ENCODE measurements at regions not wholly inside any gene's neighbourhood (a gene's known extent, or its start where the extent isn't known, plus 50 kb on each side); places are given as distances from the start of the nearest gene placed in this dataset.

DNA sequence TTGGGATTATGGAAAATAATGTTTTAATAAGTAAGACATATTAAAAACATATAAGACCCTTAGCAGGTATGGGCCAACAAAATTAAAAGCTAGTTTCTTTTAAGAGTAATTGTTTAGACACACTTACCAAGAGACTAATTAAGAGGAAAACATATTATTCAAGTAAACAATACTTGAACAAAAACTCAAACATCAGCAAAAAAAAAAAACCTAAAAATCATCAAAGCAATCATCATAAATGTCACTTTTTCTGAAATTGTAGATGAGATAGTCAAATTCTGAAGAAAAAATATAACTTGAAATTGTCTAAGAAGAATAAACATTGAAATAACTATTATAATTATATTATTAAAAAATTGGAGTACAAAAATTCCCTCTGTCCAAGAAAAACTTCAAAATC lies 1318.2 kb downstream of the ZPLD1 start:
- TF ChIP-seq POLR2A (IDR thresholded peaks at IDR 0.05; ENCODE audit: low read length) = no peak
- TF ChIP-seq GATA1 (IDR thresholded peaks at IDR 0.05; ENCODE audit: low read depth, low read length) = no peak
